ENCODE measurements at regions not wholly inside any gene's neighbourhood (a gene's known extent, or its start where the extent isn't known, plus 50 kb on each side); places are given as distances from the start of the nearest gene placed in this dataset.

GRCh38 chr12:60010486-60010885 lies 414.7 kb downstream of the SLC16A7 start:
- no peak for TF ChIP-seq POLR2AphosphoS5 (IDR thresholded peaks at IDR 0.05)
- no peak for TF ChIP-seq EP300 (IDR thresholded peaks at IDR 0.05)
- TF ChIP-seq, protein P1, sequence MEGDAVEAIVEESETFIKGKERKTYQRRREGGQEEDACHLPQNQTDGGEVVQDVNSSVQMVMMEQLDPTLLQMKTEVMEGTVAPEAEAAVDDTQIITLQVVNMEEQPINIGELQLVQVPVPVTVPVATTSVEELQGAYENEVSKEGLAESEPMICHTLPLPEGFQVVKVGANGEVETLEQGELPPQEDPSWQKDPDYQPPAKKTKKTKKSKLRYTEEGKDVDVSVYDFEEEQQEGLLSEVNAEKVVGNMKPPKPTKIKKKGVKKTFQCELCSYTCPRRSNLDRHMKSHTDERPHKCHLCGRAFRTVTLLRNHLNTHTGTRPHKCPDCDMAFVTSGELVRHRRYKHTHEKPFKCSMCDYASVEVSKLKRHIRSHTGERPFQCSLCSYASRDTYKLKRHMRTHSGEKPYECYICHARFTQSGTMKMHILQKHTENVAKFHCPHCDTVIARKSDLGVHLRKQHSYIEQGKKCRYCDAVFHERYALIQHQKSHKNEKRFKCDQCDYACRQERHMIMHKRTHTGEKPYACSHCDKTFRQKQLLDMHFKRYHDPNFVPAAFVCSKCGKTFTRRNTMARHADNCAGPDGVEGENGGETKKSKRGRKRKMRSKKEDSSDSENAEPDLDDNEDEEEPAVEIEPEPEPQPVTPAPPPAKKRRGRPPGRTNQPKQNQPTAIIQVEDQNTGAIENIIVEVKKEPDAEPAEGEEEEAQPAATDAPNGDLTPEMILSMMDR (IDR thresholded peaks at IDR 0.05) = no peak
- no peak for TF ChIP-seq POLR2A (IDR thresholded peaks at IDR 0.05)
- no peak for DNase-seq
- no peak overlapping the region for H3K4me3 ChIP-seq
- H3K4me1 ChIP-seq = no peaks in the 10 kb centered on the region
- no peaks in the 10 kb centered on the region for H3K9me3 ChIP-seq
- H3K27me3 ChIP-seq = no peaks in the 10 kb centered on the region
- no peak overlapping the region for H3K27ac ChIP-seq
- no peaks in the 10 kb centered on the region for H3K36me3 ChIP-seq
- intact Hi-C loops (cut with DNase I) = no loop called here
- 35 to 83% methylated on average over 1 of the region's 1 CpG for WGBS, 2 donors

GRCh38 chr12:60012659-60013058 lies 416.8 kb downstream of the SLC16A7 start:
- H3K27me3 ChIP-seq = no peaks in the 10 kb centered on the region
- 3 to 46% methylated on average over 1 of the region's 1 CpG for WGBS, 2 donors
- TF ChIP-seq POLR2A (IDR thresholded peaks at IDR 0.05) = no peak
- TF ChIP-seq POLR2AphosphoS5 (IDR thresholded peaks at IDR 0.05) = no peak
- no peak for TF ChIP-seq EP300 (IDR thresholded peaks at IDR 0.05)
- TF ChIP-seq, protein P1 (IDR thresholded peaks at IDR 0.05) = no peak
- DNase-seq = no peak
- H3K27ac ChIP-seq = no peak overlapping the region
- intact Hi-C loops (cut with DNase I) = no loop called here
- no peaks in the 10 kb centered on the region for H3K9me3 ChIP-seq
- no peaks in the 10 kb centered on the region for H3K36me3 ChIP-seq
- no peaks in the 10 kb centered on the region for H3K4me1 ChIP-seq
- H3K4me3 ChIP-seq = no peak overlapping the region

DNA sequence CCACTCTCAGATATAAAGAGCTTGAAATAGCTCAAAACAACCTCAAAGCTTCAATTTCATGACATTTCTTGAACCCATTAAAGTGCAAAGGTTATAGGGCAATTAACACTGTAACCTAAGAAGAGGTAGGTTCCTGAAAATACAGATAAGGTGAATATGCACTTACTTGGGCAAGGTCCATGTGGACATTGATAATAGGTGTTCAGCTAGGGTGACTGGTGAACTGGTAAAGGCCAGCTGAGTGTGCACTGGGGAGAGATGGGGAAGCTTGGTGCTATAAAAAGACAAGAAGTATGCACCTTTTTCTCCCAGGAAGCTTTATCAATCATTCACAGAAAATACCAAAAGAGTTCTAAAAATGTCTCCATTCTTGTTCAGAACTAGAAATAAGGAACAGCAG lies 418.6 kb downstream of the SLC16A7 start:
- Histone ChIP-seq H3K4me3 (no peak overlapping the region), H3K27ac (no peak overlapping the region), H3K36me3 (no peaks in the 10 kb centered on the region), H3K4me1 (no peaks in the 10 kb centered on the region), H3K9me3 (no peaks in the 10 kb centered on the region), H3K27me3 (no peaks in the 10 kb centered on the region)
- intact Hi-C loops (cut with DNase I) = no loop called here
- TF ChIP-seq EP300 (IDR thresholded peaks at IDR 0.05) = no peak
- TF ChIP-seq POLR2A (IDR thresholded peaks at IDR 0.05) = no peak
- no peak for TF ChIP-seq POLR2AphosphoS5 (IDR thresholded peaks at IDR 0.05)
- TF ChIP-seq, protein P1 (IDR thresholded peaks at IDR 0.05) = no peak
- DNase-seq = no peak

GRCh38 chr12:60020068-60020467 lies 424.2 kb downstream of the SLC16A7 start:
- H3K36me3 ChIP-seq = no peaks in the 10 kb centered on the region
- H3K4me1 ChIP-seq = no peaks in the 10 kb centered on the region
- no peaks in the 10 kb centered on the region for H3K9me3 ChIP-seq
- TF ChIP-seq, protein P1 (IDR thresholded peaks at IDR 0.05) = no peak
- no peak for TF ChIP-seq POLR2AphosphoS5 (IDR thresholded peaks at IDR 0.05)
- no peak for TF ChIP-seq EP300 (IDR thresholded peaks at IDR 0.05)
- no peak for TF ChIP-seq POLR2A (IDR thresholded peaks at IDR 0.05)
- no peaks in the 10 kb centered on the region for H3K27me3 ChIP-seq
- intact Hi-C loops (cut with DNase I) = no loop called here
- no peak for DNase-seq
- H3K4me3 ChIP-seq = no peak overlapping the region
- no peak overlapping the region for H3K27ac ChIP-seq
- 67 to 79% methylated on average over 2 of the region's 2 CpGs for WGBS, 2 donors

GRCh38 chr12:60021235-60021634 lies 425.4 kb downstream of the SLC16A7 start:
- no peak overlapping the region for H3K27ac ChIP-seq
- H3K9me3 ChIP-seq = no peaks in the 10 kb centered on the region
- H3K27me3 ChIP-seq = no peaks in the 10 kb centered on the region
- no peaks in the 10 kb centered on the region for H3K4me1 ChIP-seq
- intact Hi-C loops (cut with DNase I) = no loop called here
- no peak overlapping the region for H3K4me3 ChIP-seq
- no peak for DNase-seq
- 87 to 89% methylated on average over 3 of the region's 3 CpGs for WGBS, 2 donors
- H3K36me3 ChIP-seq = no peaks in the 10 kb centered on the region
- TF ChIP-seq, protein P1 (IDR thresholded peaks at IDR 0.05) = no peak
- TF ChIP-seq POLR2AphosphoS5 (IDR thresholded peaks at IDR 0.05) (no peak), POLR2A (IDR thresholded peaks at IDR 0.05) (no peak), EP300 (IDR thresholded peaks at IDR 0.05) (no peak)

Data from sigmoid colon (tissue), 6 donors.